HCT116 (cell line): ENCODE measurements at regions not wholly inside any gene's neighbourhood (a gene's known extent, or its start where the extent isn't known, plus 50 kb on each side); places are given as distances from the start of the nearest gene placed in this dataset.
"Not testable (repeated sequence)": the region's sequence is repeated elsewhere in the genome, so short reads cannot be mapped to it uniquely, and the experiment has no call there.

Source experiments
- ATAC-seq: fragments of 200-7000 bp; cut with Tn5 transposase; 2 replicates; pipeline ENCODE4 v1.9.1; 2020; ENCODE audit warnings: mild to moderate bottlenecking, moderate library complexity
- BruUV-seq: library from RNA; stranded (reverse); fragments of 400-500 nt; replicated peaks from 2 replicates; lab custom pipeline; 2021; lab: Mats Ljungman, UMichigan
- CTCF ChIA-PET: fragments of 300-600 bp; sonication (Branson Sonifier 250); formaldehyde crosslinking; loops from one replicate; lab custom pipeline; 2021; ENCODE audit warnings: antibody characterized with exemption; lab: Charles Lee
- POLR2A ChIA-PET: fragments of 300-600, 350-600 bp; sonication (Branson Sonifier 250); formaldehyde crosslinking; loops from one replicate; lab custom pipeline; 2021; ENCODE audit warnings: antibody characterized with exemption; lab: Charles Lee
- RAD21 ChIA-PET, 2 experiments: fragments of 300-600 bp; sonication (Branson Sonifier 250); formaldehyde crosslinking; loops; one replicate each; lab custom pipeline; 2023; ENCODE audit warnings: low total read pairs in 2 of 2; ENCODE audit not compliant: uncharacterized antibody in 2 of 2, unreplicated experiment in 2 of 2, low non-redundant PET in 1 of 2; lab: Charles Lee
- DNase-seq: peaks from one replicate; pipeline ENCODE4 v3.0.0-alpha.2; 2010; ENCODE audit warnings: low read depth, low spot score
- H2AFZ ChIP-seq: fragments of 200-600 bp; shearing (Covaris generic), sonication (generic); 2 replicates; pipeline ENCODE4 v1.6.1; 2017; ENCODE audit warnings: low read depth, mixed run types, mixed read lengths, antibody characterized with exemption, low read length; ENCODE audit not compliant: poor library complexity, severe bottlenecking
- H3K27ac ChIP-seq: 2 replicates; pipeline ENCODE4 v1.5.1; 2012; ENCODE audit warnings: low read depth, low read length
- H3K27me3 ChIP-seq: fragments of 200-600 bp; sonication (generic); 2 replicates; pipeline ENCODE4 v1.6.1; 2016; ENCODE audit warnings: mixed run types, low read length, mixed read lengths; ENCODE audit not compliant: insufficient read depth
- H3K36me3 ChIP-seq, 2 experiments: fragments of 200-500 bp in 1 of 2; fragments of 200-600 bp in 1 of 2; sonication (Bioruptor generic) in 1 of 2; sonication (generic) in 1 of 2; 2 replicates each; pipeline versions ENCODE4 v1.5.1 to v1.6.1; 2014 to 2016; ENCODE audit warnings: low read length in 2 of 2, inconsistent platforms in 1 of 2, mixed read lengths in 1 of 2, mixed run types in 1 of 2; ENCODE audit not compliant: insufficient read depth in 2 of 2, control insufficient read depth in 1 of 2
- H3K4me1 ChIP-seq, 2 experiments: fragments of 200-600 bp in 1 of 2; sonication (generic) in 1 of 2; 2 replicates each; pipeline versions ENCODE4 v1.5.1 to v1.6.1; 2012 to 2017; ENCODE audit warnings: low read length in 2 of 2, inconsistent platforms in 1 of 2, mild to moderate bottlenecking in 1 of 2, mixed read lengths in 1 of 2, mixed run types in 1 of 2, moderate library complexity in 1 of 2; ENCODE audit not compliant: insufficient read depth in 2 of 2, control insufficient read depth in 1 of 2
- H3K4me2 ChIP-seq: fragments of 200-600 bp; sonication (generic); 2 replicates; pipeline ENCODE4 v1.6.1; 2017; ENCODE audit warnings: mixed run types, low read length, mixed read lengths
- H3K4me3 ChIP-seq, 2 experiments: fragments of 200-600 bp in 1 of 2; sonication (generic) in 1 of 2; replicated peaks in 1 of 2; 2 replicates each; pipeline ENCODE4 v1.5.1; 2011 to 2016; ENCODE audit warnings: low read length in 2 of 2, control low read depth in 1 of 2, low read depth in 1 of 2, mild to moderate bottlenecking in 1 of 2, mixed read lengths in 1 of 2, mixed run types in 1 of 2
- H3K79me2 ChIP-seq: fragments of 200-600 bp; sonication (generic); 2 replicates; pipeline ENCODE4 v1.6.1; 2017; ENCODE audit warnings: mild to moderate bottlenecking, mixed run types, low read length, moderate library complexity, mixed read lengths; ENCODE audit not compliant: insufficient read depth
- H3K9ac ChIP-seq: fragments of 200-600 bp; sonication (generic); 2 replicates; pipeline ENCODE4 v1.6.1; 2016; ENCODE audit warnings: low read length, mixed read lengths
- H3K9me2 ChIP-seq: fragments of 200-600 bp; sonication (generic), shearing (Covaris generic); 2 replicates; pipeline ENCODE4 v1.6.1; 2017; ENCODE audit warnings: mixed run types, mild to moderate bottlenecking, moderate library complexity; ENCODE audit not compliant: insufficient read depth
- H3K9me3 ChIP-seq, 2 experiments: fragments of 200-500 bp in 1 of 2; fragments of 200-600 bp in 1 of 2; sonication (Bioruptor generic) in 1 of 2; sonication (generic) in 1 of 2; 2 replicates each; pipeline ENCODE4 v1.6.1; 2014 to 2017; ENCODE audit warnings: low read length in 2 of 2, mixed read lengths in 2 of 2, inconsistent platforms in 1 of 2, low read depth in 1 of 2, mild to moderate bottlenecking in 1 of 2, mixed run types in 1 of 2, moderate library complexity in 1 of 2; ENCODE audit not compliant: control insufficient read depth in 1 of 2, insufficient read depth in 1 of 2
- H4K20me1 ChIP-seq: fragments of 200-600 bp; sonication (generic), shearing (Covaris generic); 2 replicates; pipeline ENCODE4 v1.6.1; 2017; ENCODE audit warnings: mixed run types, mild to moderate bottlenecking, moderate library complexity; ENCODE audit not compliant: insufficient read depth
- CBX3 ChIP-seq: IDR thresholded peaks from 2 replicates; pipeline ENCODE4 v1.6.1; 2012; ENCODE audit warnings: low read depth
- CEBPB ChIP-seq: IDR thresholded peaks from 2 replicates; pipeline ENCODE4 v1.6.1; 2012; ENCODE audit warnings: low read depth
- EGR1 ChIP-seq: IDR thresholded peaks from 2 replicates; pipeline ENCODE4 v1.6.1; 2012; ENCODE audit warnings: low read depth
- EZH2 ChIP-seq: fragments of 200-600 bp; sonication (generic); IDR thresholded peaks from 2 replicates; pipeline ENCODE4 v1.6.1; 2017; ENCODE audit warnings: antibody characterized with exemption, mixed run types
- JUND ChIP-seq: IDR thresholded peaks from 2 replicates; pipeline ENCODE4 v1.6.1; 2012
- POLR2A ChIP-seq: IDR thresholded peaks from 2 replicates; pipeline ENCODE4 v1.7.0; 2011; ENCODE audit warnings: borderline replicate concordance; ENCODE audit not compliant: insufficient read depth, insufficient read length; ENCODE audit errors: extremely low read depth
- RAD21 ChIP-seq: IDR thresholded peaks from 2 replicates; pipeline ENCODE4 v1.6.1; 2012; ENCODE audit warnings: low read depth, mild to moderate bottlenecking
- TCF7L2 ChIP-seq: IDR thresholded peaks from 2 replicates; pipeline ENCODE4 v1.7.0; 2011; ENCODE audit warnings: borderline replicate concordance, inconsistent platforms; ENCODE audit not compliant: insufficient read depth, insufficient read length; ENCODE audit errors: extremely low read depth
- YY1 ChIP-seq: IDR thresholded peaks from 2 replicates; pipeline ENCODE4 v1.6.1; 2011; ENCODE audit warnings: low read length, low read depth, moderate library complexity, mild to moderate bottlenecking; ENCODE audit not compliant: insufficient replicate concordance; ENCODE audit errors: extremely low read depth
- ZFX ChIP-seq: fragments of 450-650 bp; IDR thresholded peaks from 2 replicates; pipeline ENCODE4 v1.6.1; 2017
- ZNF274 ChIP-seq: fragments of 200-500 bp; sonication (Bioruptor generic); IDR thresholded peaks from 2 replicates; pipeline ENCODE4 v1.6.1; 2014; ENCODE audit warnings: mild to moderate bottlenecking, low read depth, low read length, inconsistent platforms
- intact Hi-C: fragments of 100-400 bp; cut with micrococcal nuclease; formaldehyde crosslinking; loops from 2 replicates; pipeline ENCODE4 v1.10.0; 2022
- TF ChIP-seq, protein P1 (sequence below): IDR thresholded peaks from 2 replicates; pipeline ENCODE4 v1.6.1; 2011; ENCODE audit warnings: mild to moderate bottlenecking, low read length, moderate library complexity; ENCODE audit not compliant: insufficient replicate concordance; ENCODE audit errors: extremely low read depth

- TF ChIP-seq CBX3: no peak
Measured at GRCh38 chr10:61197057-61197456, 253.1 kb upstream of the RHOBTB1 start (continued).

DNA sequence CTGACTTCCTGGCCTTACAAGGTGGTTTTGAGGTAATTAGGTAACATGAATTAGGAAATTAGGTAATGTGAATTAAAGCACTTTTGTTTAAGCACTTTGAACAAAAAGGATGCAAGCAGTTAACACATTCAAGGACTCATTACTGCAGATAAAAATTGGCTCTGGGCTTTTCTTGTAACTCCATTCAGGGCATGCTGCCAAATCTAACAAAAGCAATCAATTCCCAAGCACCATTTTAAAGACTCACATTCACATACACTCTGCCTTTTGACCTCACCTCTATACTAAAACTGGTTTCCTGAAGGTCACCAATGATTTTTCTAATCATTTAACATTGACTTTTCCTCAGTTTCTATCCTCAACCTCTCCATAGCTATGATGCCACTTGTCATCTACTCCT is 251.2 kb upstream of the RHOBTB1 start:
- Histone ChIP-seq H4K20me1 (no peaks in the 10 kb centered on the region), H3K79me2 (no peaks in the 10 kb centered on the region), H3K27me3 (no peaks in the 10 kb centered on the region), H3K9ac (no peak overlapping the region), H3K27ac (no peak overlapping the region), H3K36me3 (no peaks in the 10 kb centered on the region), H3K4me2 (no peak overlapping the region), H3K9me2 (no peaks in the 10 kb centered on the region), H3K9me3 (no peaks in the 10 kb centered on the region), H3K4me3 (no peak overlapping the region), H2AFZ (no peak overlapping the region), H3K4me1 (no peaks in the 10 kb centered on the region)
- POLR2A ChIA-PET: no interaction called here
- RAD21 ChIA-PET: no interaction called here
- no TSS peak for BruUV-seq
- CTCF ChIA-PET: no interaction called here
- ATAC-seq (no peak), DNase-seq (no peak)
- intact Hi-C loops: no loop called here
- TF ChIP-seq ZNF274: no peak
- no peak for TF ChIP-seq EGR1
- no peak for TF ChIP-seq RAD21
- no peak for TF ChIP-seq TCF7L2
- TF ChIP-seq, protein P1, sequence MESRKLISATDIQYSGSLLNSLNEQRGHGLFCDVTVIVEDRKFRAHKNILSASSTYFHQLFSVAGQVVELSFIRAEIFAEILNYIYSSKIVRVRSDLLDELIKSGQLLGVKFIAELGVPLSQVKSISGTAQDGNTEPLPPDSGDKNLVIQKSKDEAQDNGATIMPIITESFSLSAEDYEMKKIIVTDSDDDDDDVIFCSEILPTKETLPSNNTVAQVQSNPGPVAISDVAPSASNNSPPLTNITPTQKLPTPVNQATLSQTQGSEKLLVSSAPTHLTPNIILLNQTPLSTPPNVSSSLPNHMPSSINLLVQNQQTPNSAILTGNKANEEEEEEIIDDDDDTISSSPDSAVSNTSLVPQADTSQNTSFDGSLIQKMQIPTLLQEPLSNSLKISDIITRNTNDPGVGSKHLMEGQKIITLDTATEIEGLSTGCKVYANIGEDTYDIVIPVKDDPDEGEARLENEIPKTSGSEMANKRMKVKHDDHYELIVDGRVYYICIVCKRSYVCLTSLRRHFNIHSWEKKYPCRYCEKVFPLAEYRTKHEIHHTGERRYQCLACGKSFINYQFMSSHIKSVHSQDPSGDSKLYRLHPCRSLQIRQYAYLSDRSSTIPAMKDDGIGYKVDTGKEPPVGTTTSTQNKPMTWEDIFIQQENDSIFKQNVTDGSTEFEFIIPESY: no peak
- no peak for TF ChIP-seq EZH2
- TF ChIP-seq ZFX: no peak
- TF ChIP-seq POLR2A: no peak
- no peak for TF ChIP-seq CBX3
- no peak for TF ChIP-seq CEBPB
- TF ChIP-seq JUND: no peak
- TF ChIP-seq YY1: no peak

DNA sequence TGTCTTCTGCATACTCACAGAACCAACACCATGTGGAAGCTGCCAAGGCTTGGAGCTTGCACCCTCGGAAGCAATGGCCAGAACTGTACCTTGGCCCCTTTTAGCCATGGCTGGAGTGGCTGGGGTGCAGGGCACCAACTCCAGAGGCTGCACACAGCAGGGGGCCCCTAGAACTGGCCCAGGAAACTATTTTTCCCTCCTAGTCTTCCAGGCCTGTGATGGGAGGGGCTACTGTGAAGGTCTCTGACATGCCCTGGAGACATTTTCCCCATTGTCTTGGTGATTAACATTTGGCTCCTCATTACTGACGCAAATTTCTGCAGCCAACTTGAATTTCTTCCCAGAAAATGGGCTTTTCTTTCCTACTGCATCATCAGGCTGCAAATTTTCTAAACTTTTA is 248.6 kb upstream of the RHOBTB1 start:
- H3K9me3 ChIP-seq, H3K79me2 ChIP-seq, H2AFZ ChIP-seq, POLR2A ChIA-PET, CTCF ChIA-PET, H3K9me2 ChIP-seq, H4K20me1 ChIP-seq, BruUV-seq, intact Hi-C loops, H3K27me3 ChIP-seq, H3K4me3 ChIP-seq, ATAC-seq, H3K4me1 ChIP-seq, RAD21 ChIA-PET, DNase-seq, H3K36me3 ChIP-seq, H3K9ac ChIP-seq, H3K4me2 ChIP-seq, H3K27ac ChIP-seq: not testable (repeated sequence)
